Ishikawa (cell line): ENCODE measurements at regions not wholly inside any gene's neighbourhood (a gene's known extent, or its start where the extent isn't known, plus 50 kb on each side); places are given as distances from the start of the nearest gene placed in this dataset.
A peak's percentile ranks its signal among the peaks of the same experiment; 100 is the strongest.

Experiments
- CEBPB ChIP-seq: IDR thresholded peaks from 2 replicates; pipeline ENCODE4 v1.6.1; 2012
- CREB1 ChIP-seq: IDR thresholded peaks from 2 replicates; pipeline ENCODE4 v1.6.1; 2012; ENCODE audit warnings: low read depth
- EGR1 ChIP-seq: IDR thresholded peaks from 2 replicates; pipeline ENCODE4 v1.6.1; 2012
- EP300 ChIP-seq: IDR thresholded peaks from 2 replicates; pipeline ENCODE4 v1.6.1; 2012; ENCODE audit warnings: borderline replicate concordance
- FOXM1 ChIP-seq: IDR thresholded peaks from 2 replicates; pipeline ENCODE4 v1.6.1; 2012; ENCODE audit warnings: low read depth, borderline replicate concordance
- MAX ChIP-seq: IDR thresholded peaks from 2 replicates; pipeline ENCODE4 v1.6.1; 2012
- NFIC ChIP-seq: IDR thresholded peaks from 2 replicates; pipeline ENCODE4 v1.6.1; 2012
- RAD21 ChIP-seq: IDR thresholded peaks from 2 replicates; pipeline ENCODE4 v1.6.1; 2012; ENCODE audit warnings: low read depth
- TAF1 ChIP-seq: IDR thresholded peaks from 2 replicates; pipeline ENCODE4 v1.6.1; 2012; ENCODE audit warnings: low read depth, mild to moderate bottlenecking
- TCF12 ChIP-seq: IDR thresholded peaks from 2 replicates; pipeline ENCODE4 v1.6.1; 2012; ENCODE audit warnings: low read depth
- TEAD4 ChIP-seq: IDR thresholded peaks from 2 replicates; pipeline ENCODE4 v1.6.1; 2012
- USF1 ChIP-seq: IDR thresholded peaks from 2 replicates; pipeline ENCODE4 v1.6.1; 2012
- YY1 ChIP-seq: IDR thresholded peaks from 2 replicates; pipeline ENCODE4 v1.6.1; 2012; ENCODE audit warnings: low read depth
- ZBTB7A ChIP-seq: IDR thresholded peaks from 2 replicates; pipeline ENCODE4 v1.6.1; 2012; ENCODE audit warnings: low read depth
- TF ChIP-seq, protein P1 (sequence below): IDR thresholded peaks from 2 replicates; pipeline ENCODE4 v1.6.1; 2012; ENCODE audit warnings: low read depth, mild to moderate bottlenecking

DNA sequence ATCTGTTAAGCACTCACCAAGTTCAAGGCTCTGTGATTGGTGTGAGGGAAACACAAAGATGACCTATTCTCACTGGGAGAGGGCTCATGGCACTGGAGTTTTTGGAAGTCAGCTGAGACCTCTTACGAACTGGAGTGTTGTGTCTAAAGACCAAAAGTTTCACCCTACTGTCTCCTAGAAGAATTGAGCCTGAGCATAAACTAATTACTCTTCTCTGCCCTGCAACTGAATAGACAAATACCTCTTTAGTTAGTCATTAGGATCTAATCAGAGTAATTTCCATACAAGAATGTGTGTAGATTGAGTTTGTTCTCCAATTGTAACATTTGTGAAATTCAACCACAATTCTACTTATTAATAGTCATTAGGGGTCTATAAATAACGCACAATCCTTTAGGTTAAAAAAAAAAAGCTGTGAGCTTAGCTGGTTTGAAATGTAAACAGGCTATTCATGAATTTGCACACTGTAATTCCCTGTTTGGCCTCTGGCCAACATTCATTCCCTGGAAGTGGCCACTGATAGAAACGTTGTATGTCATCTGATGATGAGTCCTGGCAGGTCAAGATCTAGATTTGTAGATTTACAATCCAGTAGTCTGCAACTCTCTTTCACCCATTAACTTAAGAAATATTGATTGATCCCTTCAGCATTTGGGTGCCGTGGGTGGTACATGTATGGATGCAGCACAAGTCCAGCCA is 76.8 kb upstream of the SOX14 start:
- TF ChIP-seq MAX (no peak), FOXM1 (no peak), TAF1 (no peak), NFIC (no peak), TCF12 (no peak), YY1 (no peak), ZBTB7A (no peak), EGR1 (no peak), RAD21 (no peak), CEBPB (no peak), USF1 (no peak), CREB1 (no peak), TEAD4 (no peak)
- TF ChIP-seq, protein P1, sequence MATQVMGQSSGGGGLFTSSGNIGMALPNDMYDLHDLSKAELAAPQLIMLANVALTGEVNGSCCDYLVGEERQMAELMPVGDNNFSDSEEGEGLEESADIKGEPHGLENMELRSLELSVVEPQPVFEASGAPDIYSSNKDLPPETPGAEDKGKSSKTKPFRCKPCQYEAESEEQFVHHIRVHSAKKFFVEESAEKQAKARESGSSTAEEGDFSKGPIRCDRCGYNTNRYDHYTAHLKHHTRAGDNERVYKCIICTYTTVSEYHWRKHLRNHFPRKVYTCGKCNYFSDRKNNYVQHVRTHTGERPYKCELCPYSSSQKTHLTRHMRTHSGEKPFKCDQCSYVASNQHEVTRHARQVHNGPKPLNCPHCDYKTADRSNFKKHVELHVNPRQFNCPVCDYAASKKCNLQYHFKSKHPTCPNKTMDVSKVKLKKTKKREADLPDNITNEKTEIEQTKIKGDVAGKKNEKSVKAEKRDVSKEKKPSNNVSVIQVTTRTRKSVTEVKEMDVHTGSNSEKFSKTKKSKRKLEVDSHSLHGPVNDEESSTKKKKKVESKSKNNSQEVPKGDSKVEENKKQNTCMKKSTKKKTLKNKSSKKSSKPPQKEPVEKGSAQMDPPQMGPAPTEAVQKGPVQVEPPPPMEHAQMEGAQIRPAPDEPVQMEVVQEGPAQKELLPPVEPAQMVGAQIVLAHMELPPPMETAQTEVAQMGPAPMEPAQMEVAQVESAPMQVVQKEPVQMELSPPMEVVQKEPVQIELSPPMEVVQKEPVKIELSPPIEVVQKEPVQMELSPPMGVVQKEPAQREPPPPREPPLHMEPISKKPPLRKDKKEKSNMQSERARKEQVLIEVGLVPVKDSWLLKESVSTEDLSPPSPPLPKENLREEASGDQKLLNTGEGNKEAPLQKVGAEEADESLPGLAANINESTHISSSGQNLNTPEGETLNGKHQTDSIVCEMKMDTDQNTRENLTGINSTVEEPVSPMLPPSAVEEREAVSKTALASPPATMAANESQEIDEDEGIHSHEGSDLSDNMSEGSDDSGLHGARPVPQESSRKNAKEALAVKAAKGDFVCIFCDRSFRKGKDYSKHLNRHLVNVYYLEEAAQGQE = no peak

DNA sequence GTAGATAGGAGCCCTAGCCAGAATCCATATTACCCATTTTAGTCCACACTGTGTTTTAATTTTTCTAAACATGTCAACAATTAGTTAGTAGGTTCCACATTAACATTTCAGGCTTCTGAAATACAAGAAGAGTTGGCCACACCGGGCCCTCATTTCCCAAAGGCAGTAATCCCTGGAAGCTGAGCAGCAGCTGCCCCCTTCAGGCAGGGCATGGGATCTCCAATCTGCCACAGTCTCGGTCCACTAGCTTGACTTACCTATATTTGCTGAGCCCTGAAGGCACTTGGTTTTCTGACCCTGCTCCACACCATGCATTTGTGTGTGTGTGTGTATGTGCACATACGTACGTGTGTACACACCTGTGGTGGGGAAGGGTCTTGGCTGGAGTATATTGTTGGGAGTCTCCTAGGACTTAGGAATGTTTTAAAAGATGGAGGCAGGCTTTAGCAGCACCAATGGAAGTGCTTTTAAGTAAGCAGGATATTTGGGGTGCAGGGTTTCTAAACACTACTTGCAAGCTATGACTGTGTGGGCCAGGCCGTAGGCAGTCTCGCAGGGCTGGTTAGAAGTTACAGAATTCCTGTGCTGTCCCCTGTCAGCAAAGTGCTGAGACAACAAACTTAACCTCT is 71.2 kb upstream of the SOX14 start:
- TF ChIP-seq RAD21 = peak; percentile 76
- no peak for TF ChIP-seq CREB1
- no peak for TF ChIP-seq USF1
- TF ChIP-seq, protein P1 = no peak

DNA sequence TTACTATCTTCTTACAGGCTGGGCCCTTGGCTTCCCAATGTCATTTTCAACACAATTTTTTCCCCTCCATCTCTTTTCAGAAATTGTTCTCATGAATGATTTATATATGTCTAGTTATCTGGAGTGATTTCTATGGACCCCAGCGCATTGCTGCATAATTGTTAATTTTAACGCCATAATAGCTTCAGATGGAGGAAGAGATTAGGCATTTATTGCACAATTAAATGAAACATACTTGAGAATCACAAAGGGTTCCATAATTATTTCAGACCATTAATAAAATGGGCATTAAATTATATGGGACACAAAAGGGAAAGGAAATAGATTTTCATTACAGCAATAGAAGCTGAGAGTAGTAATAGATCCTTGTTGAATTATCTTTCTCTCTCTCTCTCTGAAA is 70.3 kb upstream of the SOX14 start:
- TF ChIP-seq ZBTB7A (no peak), RAD21 (no peak), USF1 (no peak), TEAD4 (no peak), TAF1 (no peak), CREB1 (no peak), EP300 (no peak), TCF12 (no peak), MAX (no peak), CEBPB (no peak), EGR1 (no peak), YY1 (no peak), FOXM1 (no peak), NFIC (no peak)
- TF ChIP-seq, protein P1 = no peak

- TF ChIP-seq EGR1 (no peak), RAD21 (no peak), USF1 (no peak), TEAD4 (no peak), TCF12 (no peak), NFIC (no peak), ZBTB7A (no peak), EP300 (no peak), MAX (no peak), TAF1 (no peak), FOXM1 (no peak), CREB1 (no peak), CEBPB (no peak), YY1 (no peak)
- TF ChIP-seq, protein P1 = no peak
These were observed 69.3 kb upstream of the SOX14 start for GRCh38 chr3:137694836-137695235.
